GM12875 (cell line): ENCODE measurements at regions not wholly inside any gene's neighbourhood (a gene's known extent, or its start where the extent isn't known, plus 50 kb on each side); places are given as distances from the start of the nearest gene placed in this dataset.

Source experiments
- H3K4me3 ChIP-seq: one replicate; pipeline ENCODE4 v1.5.1; 2011; ENCODE audit warnings: low read depth, low read length, control low read depth
- CTCF ChIP-seq: IDR thresholded peaks from 2 replicates; pipeline ENCODE4 v1.5.1; 2011; ENCODE audit warnings: low read depth, mild to moderate bottlenecking, control low read depth, inconsistent platforms, low read length, moderate library complexity, borderline replicate concordance; ENCODE audit not compliant: insufficient read depth

GRCh38 chr16:35931722-35932121 lies 2472.3 kb downstream of the TP53TG3F start:
- TF ChIP-seq CTCF: no peak

More at GRCh38 chr16:35931722-35932121, 2472.3 kb downstream of the TP53TG3F start:
- H3K4me3 ChIP-seq: no peak overlapping the region
